Activated T-helper 17 cell treated with anti-CD3 and anti-CD28 coated beads, Interleukin-2, amount 50 U/mL, for 72 hours (primary cell): ENCODE measurements at regions not wholly inside any gene's neighbourhood (a gene's known extent, or its start where the extent isn't known, plus 50 kb on each side); places are given as distances from the start of the nearest gene placed in this dataset.

ENCODE experiments used
- ATAC-seq: fragments of 150-1000 bp; cut with Tn5 transposase; replicated peaks from 2 replicates; pipeline ENCODE4 v1.10.0; 2021; ENCODE audit warnings: mild to moderate bottlenecking, moderate library complexity
- H3K27ac Mint-ChIP-seq: one replicate; pipeline ENCODE4 v1.8.0; 2022; ENCODE audit warnings: mixed read lengths
- H3K27me3 Mint-ChIP-seq: one replicate; pipeline ENCODE4 v1.8.0; 2022; ENCODE audit warnings: mixed read lengths
- H3K36me3 Mint-ChIP-seq: one replicate; pipeline ENCODE4 v1.8.0; 2022; ENCODE audit warnings: low read depth, mild to moderate bottlenecking, mixed read lengths
- H3K4me1 Mint-ChIP-seq: one replicate; pipeline ENCODE4 v1.8.0; 2022; ENCODE audit warnings: mixed read lengths
- H3K4me3 Mint-ChIP-seq: one replicate; pipeline ENCODE4 v1.8.0; 2022; ENCODE audit warnings: mild to moderate bottlenecking, mixed read lengths
- H3K9me3 Mint-ChIP-seq: one replicate; pipeline ENCODE4 v1.8.0; 2022; ENCODE audit warnings: mixed read lengths

DNA sequence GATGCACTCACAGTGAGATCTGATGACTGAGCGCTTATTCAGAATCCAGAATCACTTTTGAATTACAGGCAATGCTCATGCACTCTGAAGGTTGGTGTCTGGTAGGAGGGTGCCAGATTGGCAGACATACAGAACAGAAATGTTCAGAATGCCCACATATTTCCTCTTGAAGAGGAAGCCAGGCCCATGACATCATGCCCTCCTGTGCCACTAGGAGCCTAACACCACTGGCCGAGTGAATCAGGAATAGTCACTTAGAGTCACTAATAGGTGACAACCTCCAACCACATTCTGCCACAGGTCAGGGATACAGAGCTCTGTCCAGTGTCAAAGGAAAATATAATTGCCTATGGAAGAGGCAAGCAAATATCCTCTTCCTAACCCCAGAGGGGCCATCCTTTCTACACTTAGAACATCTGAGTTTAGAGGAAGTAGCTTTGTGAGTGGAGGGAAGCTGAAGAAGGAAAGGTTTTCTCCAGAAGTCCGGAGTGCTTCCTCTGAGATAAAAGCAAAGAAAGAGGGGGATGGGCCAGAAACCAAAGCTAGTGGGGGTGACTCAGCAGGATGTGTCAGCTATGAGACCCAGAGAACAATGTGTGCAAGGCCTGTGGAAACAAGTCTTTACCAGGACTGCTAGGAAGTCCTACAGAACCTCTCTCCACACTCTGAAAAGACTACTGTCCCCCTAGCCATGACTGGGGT, 838.8 kb downstream of the GRID1 start:
- no peak overlapping the region for H3K27ac Mint-ChIP-seq
- H3K4me3 Mint-ChIP-seq, result no peak overlapping the region
- H3K4me1 Mint-ChIP-seq, result no peaks in the 10 kb centered on the region
- H3K27me3 Mint-ChIP-seq, result peaks cover 12% of the 10 kb centered on the region
- no peaks in the 10 kb centered on the region for H3K36me3 Mint-ChIP-seq
- H3K9me3 Mint-ChIP-seq, result peaks cover 9% of the 10 kb centered on the region
- ATAC-seq, result no peak

GRCh38 chr10:85528318-85528652, 838.3 kb downstream of the GRID1 start:
- Mint-ChIP-seq H3K4me3 (no peak overlapping the region), H3K27me3 (peaks cover 17% of the 10 kb centered on the region), H3K36me3 (no peaks in the 10 kb centered on the region), H3K4me1 (no peaks in the 10 kb centered on the region), H3K27ac (no peak overlapping the region), H3K9me3 (peaks cover 9% of the 10 kb centered on the region)
- no peak for ATAC-seq

GRCh38 chr10:85531706-85532105, 834.9 kb downstream of the GRID1 start:
- no peak for ATAC-seq
- Mint-ChIP-seq H3K4me3 (no peak overlapping the region), H3K4me1 (no peaks in the 10 kb centered on the region), H3K36me3 (no peaks in the 10 kb centered on the region), H3K27me3 (peaks cover 7% of the 10 kb centered on the region), H3K27ac (no peak overlapping the region), H3K9me3 (peaks cover 5% of the 10 kb centered on the region)

GRCh38 chr10:85532773-85533172, 833.8 kb downstream of the GRID1 start:
- H3K9me3 Mint-ChIP-seq, result peaks cover 9% of the 10 kb centered on the region
- peaks cover 10% of the 10 kb centered on the region for H3K27me3 Mint-ChIP-seq
- no peak for ATAC-seq
- no peaks in the 10 kb centered on the region for H3K36me3 Mint-ChIP-seq
- no peaks in the 10 kb centered on the region for H3K4me1 Mint-ChIP-seq
- H3K4me3 Mint-ChIP-seq, result no peak overlapping the region
- no peak overlapping the region for H3K27ac Mint-ChIP-seq

- no peak overlapping the region for H3K4me3 Mint-ChIP-seq
- H3K27ac Mint-ChIP-seq, result no peak overlapping the region
- peaks cover 16% of the 10 kb centered on the region for H3K27me3 Mint-ChIP-seq
- no peaks in the 10 kb centered on the region for H3K36me3 Mint-ChIP-seq
- H3K9me3 Mint-ChIP-seq, result peaks cover 4% of the 10 kb centered on the region
- no peak for ATAC-seq
- H3K4me1 Mint-ChIP-seq, result no peaks in the 10 kb centered on the region
Observed at GRCh38 chr10:85535926-85536325, 830.7 kb downstream of the GRID1 start.

DNA sequence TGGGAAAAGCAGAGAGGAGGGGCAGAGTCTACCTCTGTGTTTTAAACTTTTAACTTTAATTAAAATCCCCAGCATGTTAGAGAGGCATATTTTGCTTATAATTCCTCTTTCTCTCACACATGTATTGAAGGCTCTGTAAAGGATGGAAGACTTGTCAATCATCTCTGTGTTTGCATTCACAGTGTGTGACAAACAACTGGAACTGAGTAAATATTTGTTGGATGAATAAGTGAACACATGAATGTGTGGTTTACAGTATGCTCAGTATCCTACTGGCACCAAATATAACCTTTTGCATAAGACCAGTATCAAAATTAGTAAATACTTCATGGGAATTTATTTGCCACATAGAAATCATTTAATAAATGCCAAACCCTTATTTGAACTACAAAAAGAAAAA, 829.0 kb downstream of the GRID1 start:
- Mint-ChIP-seq H3K9me3 (peaks cover 4% of the 10 kb centered on the region), H3K27ac (no peak overlapping the region), H3K4me1 (no peaks in the 10 kb centered on the region)

GRCh38 chr10:85538601-85539000, 828.0 kb downstream of the GRID1 start:
- H3K4me3 Mint-ChIP-seq, result no peak overlapping the region
- peaks cover 16% of the 10 kb centered on the region for H3K27me3 Mint-ChIP-seq
- H3K4me1 Mint-ChIP-seq, result no peaks in the 10 kb centered on the region
- peaks cover 4% of the 10 kb centered on the region for H3K9me3 Mint-ChIP-seq
- H3K36me3 Mint-ChIP-seq, result no peaks in the 10 kb centered on the region
- no peak overlapping the region for H3K27ac Mint-ChIP-seq
- no peak for ATAC-seq

More for the DNA sequence above, 829.0 kb downstream of the GRID1 start:
- Mint-ChIP-seq H3K27me3 (peaks cover 20% of the 10 kb centered on the region), H3K36me3 (no peaks in the 10 kb centered on the region), H3K4me3 (no peak overlapping the region)
- no peak for ATAC-seq

DNA sequence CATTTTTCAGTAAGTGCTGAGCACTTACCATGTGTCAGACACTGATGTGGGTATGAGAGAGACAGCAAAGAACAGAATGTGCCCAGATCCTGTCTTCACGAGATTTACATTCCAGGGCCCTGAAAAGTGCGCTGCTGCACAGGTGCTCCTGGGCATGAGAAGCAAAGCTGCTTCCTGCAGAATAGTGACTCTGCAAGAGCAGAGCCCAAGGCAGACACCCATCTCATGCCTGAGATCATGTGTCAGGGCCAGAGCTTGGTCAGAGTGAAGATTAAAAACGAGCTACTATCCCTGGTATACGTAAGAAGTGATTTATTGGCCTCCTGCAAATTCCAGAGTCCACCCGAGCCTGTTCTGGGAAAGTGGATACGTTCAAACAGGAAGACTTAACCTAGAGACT, 824.4 kb downstream of the GRID1 start:
- ATAC-seq, result no peak
- peaks cover 2% of the 10 kb centered on the region for H3K9me3 Mint-ChIP-seq
- H3K27ac Mint-ChIP-seq, result no peak overlapping the region
- H3K4me1 Mint-ChIP-seq, result no peaks in the 10 kb centered on the region
- no peaks in the 10 kb centered on the region for H3K36me3 Mint-ChIP-seq
- H3K27me3 Mint-ChIP-seq, result peaks cover 23% of the 10 kb centered on the region
- H3K4me3 Mint-ChIP-seq, result no peak overlapping the region

DNA sequence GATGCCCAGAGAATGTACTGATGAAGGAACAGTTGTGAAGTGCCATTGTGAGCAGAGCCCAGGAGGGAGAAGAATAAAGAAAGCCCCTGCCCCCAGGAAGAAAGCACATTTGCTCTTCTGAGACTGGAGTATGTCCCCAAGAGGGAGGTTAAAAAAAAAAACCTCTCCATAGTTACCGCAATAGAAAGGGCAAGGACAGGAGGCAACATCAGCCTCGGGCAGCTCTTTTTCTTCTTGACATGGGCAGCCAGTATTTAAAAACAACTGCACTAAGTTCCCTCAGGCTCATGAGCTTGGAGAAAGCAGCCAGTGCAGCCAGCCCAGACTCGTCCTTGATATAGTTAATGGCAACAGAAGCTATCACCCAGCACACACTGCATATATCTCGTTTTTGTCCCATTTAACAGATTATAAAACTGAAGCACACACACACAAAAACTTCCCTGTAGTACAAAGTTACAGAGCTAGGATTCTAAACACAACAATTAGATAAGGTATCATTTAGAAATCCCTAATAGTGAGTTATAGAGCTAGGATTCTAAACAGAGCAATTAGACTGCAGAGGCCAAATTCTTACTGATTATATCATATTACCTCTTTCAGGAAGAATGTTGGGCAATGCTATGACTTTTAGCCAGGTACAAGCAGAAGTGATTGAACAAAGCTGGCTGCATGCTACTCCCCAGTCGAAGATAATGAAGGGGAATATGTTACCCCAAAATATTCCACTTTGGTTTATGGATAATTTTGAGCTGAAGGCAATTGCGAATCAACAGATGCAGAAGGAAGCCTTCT, 823.5 kb downstream of the GRID1 start:
- H3K4me3 Mint-ChIP-seq, result no peak overlapping the region
- no peaks in the 10 kb centered on the region for H3K9me3 Mint-ChIP-seq
- no peak overlapping the region for H3K27ac Mint-ChIP-seq
- H3K27me3 Mint-ChIP-seq, result peaks cover 22% of the 10 kb centered on the region
- no peak for ATAC-seq
- H3K4me1 Mint-ChIP-seq, result no peaks in the 10 kb centered on the region
- no peaks in the 10 kb centered on the region for H3K36me3 Mint-ChIP-seq

GRCh38 chr10:85544956-85545355, 821.6 kb downstream of the GRID1 start:
- H3K4me1 Mint-ChIP-seq, result no peaks in the 10 kb centered on the region
- ATAC-seq, result no peak
- no peaks in the 10 kb centered on the region for H3K9me3 Mint-ChIP-seq
- H3K27me3 Mint-ChIP-seq, result peaks cover 24% of the 10 kb centered on the region
- H3K36me3 Mint-ChIP-seq, result no peaks in the 10 kb centered on the region
- H3K4me3 Mint-ChIP-seq, result no peak overlapping the region
- H3K27ac Mint-ChIP-seq, result no peak overlapping the region

GRCh38 chr10:85545874-85546273, 820.7 kb downstream of the GRID1 start:
- no peak for ATAC-seq
- no peak overlapping the region for H3K4me3 Mint-ChIP-seq
- H3K9me3 Mint-ChIP-seq, result no peaks in the 10 kb centered on the region
- no peaks in the 10 kb centered on the region for H3K36me3 Mint-ChIP-seq
- peaks cover 20% of the 10 kb centered on the region for H3K27me3 Mint-ChIP-seq
- no peak overlapping the region for H3K27ac Mint-ChIP-seq
- H3K4me1 Mint-ChIP-seq, result no peaks in the 10 kb centered on the region

DNA sequence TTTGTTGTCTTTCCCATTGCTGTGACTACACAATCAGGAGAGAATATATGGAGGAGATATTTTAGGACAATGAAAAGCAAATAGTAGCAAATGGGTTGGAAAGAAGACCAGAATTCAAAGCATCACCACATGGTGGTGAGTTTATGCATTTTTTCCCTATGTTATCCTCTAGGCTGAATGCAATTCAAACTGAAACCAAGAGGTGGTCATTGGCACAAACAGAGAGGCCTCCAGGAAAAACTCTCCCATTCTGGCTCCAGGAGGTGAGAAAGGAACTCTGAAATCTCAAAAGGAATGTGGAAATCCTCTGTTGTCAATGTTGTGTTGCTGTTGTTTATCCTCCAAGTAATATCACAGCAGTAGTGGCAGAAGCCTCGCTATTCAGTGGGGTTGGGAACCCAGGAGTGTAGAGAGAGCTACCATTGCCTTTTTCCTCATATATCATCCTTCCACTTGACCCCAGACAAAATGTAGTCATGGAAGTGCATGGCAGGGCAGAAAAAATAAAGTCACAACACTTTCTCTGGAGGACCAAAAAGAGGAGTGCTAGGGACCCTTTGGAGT, 819.1 kb downstream of the GRID1 start:
- Mint-ChIP-seq H3K27ac (no peak overlapping the region), H3K4me1 (no peaks in the 10 kb centered on the region), H3K4me3 (no peak overlapping the region), H3K9me3 (no peaks in the 10 kb centered on the region), H3K36me3 (no peaks in the 10 kb centered on the region), H3K27me3 (peaks cover 20% of the 10 kb centered on the region)
- no peak for ATAC-seq

GRCh38 chr10:85548034-85548433, 818.6 kb downstream of the GRID1 start:
- H3K9me3 Mint-ChIP-seq, result no peaks in the 10 kb centered on the region
- H3K36me3 Mint-ChIP-seq, result no peaks in the 10 kb centered on the region
- H3K27ac Mint-ChIP-seq, result no peak overlapping the region
- H3K27me3 Mint-ChIP-seq, result peaks cover 20% of the 10 kb centered on the region
- H3K4me3 Mint-ChIP-seq, result no peak overlapping the region
- no peak for ATAC-seq
- H3K4me1 Mint-ChIP-seq, result no peaks in the 10 kb centered on the region
